Gastroesophageal sphincter (tissue), 3 donors: ENCODE measurements at regions not wholly inside any gene's neighbourhood (a gene's known extent, or its start where the extent isn't known, plus 50 kb on each side); places are given as distances from the start of the nearest gene placed in this dataset.

ENCODE experiments used
- CTCF ChIP-seq, 4 experiments: fragments of 200-600 bp in 2 of 4; fragments of 450-650 bp in 2 of 4; sonication (generic) in 1 of 4; IDR thresholded peaks; one replicate each; pipeline ENCODE4 v1.5.1; 2017 to 2019; ENCODE audit warnings: antibody characterized with exemption in 4 of 4, mild to moderate bottlenecking in 2 of 4, moderate library complexity in 2 of 4
- EP300 ChIP-seq: sonication (generic); formaldehyde crosslinking; IDR thresholded peaks from one replicate; pipeline ENCODE4 v1.6.1; 2017; ENCODE audit warnings: antibody characterized with exemption, mild to moderate bottlenecking
- POLR2A ChIP-seq, 2 donors: fragments of 450-650 bp; IDR thresholded peaks; one replicate each; pipeline ENCODE4 v1.6.1; 2017; ENCODE audit warnings: antibody characterized with exemption in 2 of 2, mild to moderate bottlenecking in 2 of 2, moderate library complexity in 1 of 2
- POLR2AphosphoS5 ChIP-seq: sonication (generic); formaldehyde crosslinking; IDR thresholded peaks from one replicate; pipeline ENCODE4 v1.6.1; 2017; ENCODE audit warnings: antibody characterized with exemption

GRCh38 chr18:34606851-34607250, 103.2 kb upstream of the DTNA start:
- TF ChIP-seq EP300 (no peak), CTCF (IDR thresholded peaks at IDR 0.05) (no peak), POLR2AphosphoS5 (no peak), POLR2A (IDR thresholded peaks at IDR 0.05) (no peak)
